SK-N-SH (cell line): ENCODE measurements at regions not wholly inside any gene's neighbourhood (a gene's known extent, or its start where the extent isn't known, plus 50 kb on each side); places are given as distances from the start of the nearest gene placed in this dataset.

Source experiments
- CTCF ChIA-PET: fragments of 300-600, 350-600 bp; formaldehyde crosslinking; extraction: SDS; loops from one replicate; lab custom pipeline; 2021; lab: Yijun Ruan, JAX
- POLR2A ChIA-PET: fragments of 350-600 bp; sonication (Branson Sonifier 250); formaldehyde crosslinking; extraction: SDS; loops from one replicate; lab custom pipeline; 2020; ENCODE audit warnings: antibody characterized with exemption, inconsistent platforms; lab: Yijun Ruan, JAX
- DNase-seq: peaks from one replicate; pipeline ENCODE4 v3.0.0; 2012
- H2AFZ ChIP-seq: fragments of 200-600 bp; sonication (generic); 2 replicates; pipeline ENCODE4 v1.8.1; 2016; ENCODE audit warnings: antibody characterized with exemption, mild to moderate bottlenecking, low read depth
- H3F3A ChIP-seq: fragments of 200-600 bp; sonication (generic); replicated peaks from 2 replicates; pipeline ENCODE3; 2016; ENCODE audit warnings: antibody characterized with exemption, mild to moderate bottlenecking; ENCODE audit not compliant: insufficient read depth
- H3K27ac ChIP-seq, 2 experiments: fragments of 200-500 bp in 1 of 2; fragments of 200-600 bp in 1 of 2; sonication (Bioruptor generic) in 1 of 2; sonication (generic), shearing (Covaris generic) in 1 of 2; 2 replicates each; pipeline versions ENCODE4 v1.5.1 to v1.6.1; 2014 to 2016; ENCODE audit warnings: low read depth in 2 of 2, inconsistent platforms in 1 of 2, low read length in 1 of 2, mild to moderate bottlenecking in 1 of 2, mixed read lengths in 1 of 2
- H3K27me3 ChIP-seq: fragments of 200-600 bp; sonication (generic), shearing (Covaris generic); 2 replicates; pipeline ENCODE4 v1.6.1; 2016; ENCODE audit warnings: mixed run types; ENCODE audit not compliant: insufficient read depth
- H3K36me3 ChIP-seq, 2 experiments: fragments of 200-500 bp in 1 of 2; fragments of 200-600 bp in 1 of 2; sonication (Bioruptor generic) in 1 of 2; sonication (generic) in 1 of 2; replicated peaks in 1 of 2; 2 replicates each; pipeline versions ENCODE3 to v1.5.1; 2014 to 2016; ENCODE audit warnings: low read length in 1 of 2, mild to moderate bottlenecking in 1 of 2; ENCODE audit not compliant: insufficient read depth in 2 of 2, control insufficient read depth in 1 of 2
- H3K4me1 ChIP-seq, 2 experiments: fragments of 200-500 bp in 1 of 2; fragments of 200-600 bp in 1 of 2; sonication (Bioruptor generic) in 1 of 2; sonication (generic), shearing (Covaris generic) in 1 of 2; 2 replicates each; pipeline versions ENCODE4 v1.5.1 to v1.6.1; 2014 to 2016; ENCODE audit warnings: low read depth in 1 of 2, low read length in 1 of 2, mixed run types in 1 of 2; ENCODE audit not compliant: insufficient read depth in 2 of 2, control insufficient read depth in 1 of 2
- H3K4me2 ChIP-seq: fragments of 200-600 bp; sonication (generic), shearing (Covaris generic); 2 replicates; pipeline ENCODE4 v1.6.1; 2017; ENCODE audit warnings: mixed run types
- H3K4me3 ChIP-seq, 2 experiments: fragments of 200-500 bp in 1 of 2; fragments of 200-600 bp in 1 of 2; sonication (Bioruptor generic) in 1 of 2; sonication (generic), shearing (Covaris generic) in 1 of 2; 2 replicates each; pipeline versions ENCODE4 v1.5.1 to v1.8.1; 2014 to 2016; ENCODE audit warnings: low read depth in 2 of 2, inconsistent platforms in 1 of 2, low read length in 1 of 2, mild to moderate bottlenecking in 1 of 2, mixed read lengths in 1 of 2, moderate library complexity in 1 of 2
- H3K79me2 ChIP-seq: fragments of 200-600 bp; sonication (generic); 2 replicates; pipeline ENCODE4 v1.8.1; 2017; ENCODE audit warnings: mild to moderate bottlenecking; ENCODE audit not compliant: insufficient read depth
- H3K9ac ChIP-seq: fragments of 200-600 bp; sonication (generic); 2 replicates; pipeline ENCODE4 v1.6.1; 2017; ENCODE audit warnings: mixed run types
- H3K9me2 ChIP-seq: fragments of 200-600 bp; sonication (generic); 2 replicates; pipeline ENCODE4 v1.6.1; 2017; ENCODE audit warnings: mixed run types
- H3K9me3 ChIP-seq: fragments of 200-600 bp; sonication (generic); 2 replicates; pipeline ENCODE4 v1.6.1; 2017; ENCODE audit warnings: mixed run types, mild to moderate bottlenecking, moderate library complexity
- H4K20me1 ChIP-seq: fragments of 200-600 bp; sonication (generic); 2 replicates; pipeline ENCODE4 v1.6.1; 2017; ENCODE audit warnings: mild to moderate bottlenecking, mixed run types; ENCODE audit not compliant: insufficient read depth
- CTCF ChIP-seq: fragments of 200-600 bp; sonication (generic); IDR thresholded peaks from 2 replicates; pipeline ENCODE4 v1.6.1; 2017; ENCODE audit warnings: antibody characterized with exemption, mild to moderate bottlenecking, moderate library complexity
- ELF1 ChIP-seq: IDR thresholded peaks from 2 replicates; pipeline ENCODE4 v1.4.0; 2012
- FOSL2 ChIP-seq: IDR thresholded peaks from 2 replicates; pipeline ENCODE4 v1.4.0; 2012; ENCODE audit warnings: low read depth, mild to moderate bottlenecking, moderate library complexity, borderline replicate concordance
- FOXJ3 ChIP-seq: sonication (generic); formaldehyde crosslinking; IDR thresholded peaks from 2 replicates; pipeline ENCODE4 v1.5.1; 2020; ENCODE audit warnings: mild to moderate bottlenecking, missing genetic modification reagents
- GABPA ChIP-seq: IDR thresholded peaks from 2 replicates; pipeline ENCODE4 v1.4.0; 2012; ENCODE audit warnings: low read depth, mild to moderate bottlenecking
- GATA2 ChIP-seq: sonication (generic); formaldehyde crosslinking; IDR thresholded peaks from 2 replicates; pipeline ENCODE4 v1.5.0; 2020; ENCODE audit warnings: mild to moderate bottlenecking, missing genetic modification reagents
- JUND ChIP-seq: IDR thresholded peaks from 2 replicates; pipeline ENCODE4 v1.4.0; 2012
- NFIC ChIP-seq: IDR thresholded peaks from 2 replicates; pipeline ENCODE4 v1.4.0; 2012; ENCODE audit warnings: borderline replicate concordance
- RCOR1 ChIP-seq: fragments of 150-350 bp; IDR thresholded peaks from 2 replicates; pipeline ENCODE4 v1.6.1; 2017; ENCODE audit warnings: antibody characterized with exemption, low read length
- RXRA ChIP-seq: IDR thresholded peaks from 2 replicates; pipeline ENCODE4 v1.4.0; 2012; ENCODE audit warnings: low read depth, mild to moderate bottlenecking, borderline replicate concordance
- USF2 ChIP-seq: fragments of 150-350 bp; IDR thresholded peaks from 2 replicates; pipeline ENCODE4 v1.6.1; 2017; ENCODE audit warnings: antibody characterized with exemption, low read length, low read depth, borderline replicate concordance
- ZBTB33 ChIP-seq: IDR thresholded peaks from 2 replicates; pipeline ENCODE4 v1.4.0; 2012; ENCODE audit warnings: low read depth, borderline replicate concordance
- WGBS: methylation state at CpG from one replicate; pipeline ENCODE4 v1.1.6; 2017; ENCODE audit warnings: low lambda C conversion rate; 5-methylcytosine and 5-hydroxymethylcytosine counted together
- TF ChIP-seq, protein P1 (sequence below): IDR thresholded peaks from 2 replicates; pipeline ENCODE4 v1.4.0; 2012; ENCODE audit warnings: low read depth

GRCh38 chr4:20614816-20615215 is 85.4 kb upstream of the PACRGL start (continued):
- no peak for TF ChIP-seq ZBTB33
- TF ChIP-seq GABPA = no peak
- no peak for TF ChIP-seq GATA2 (CRISPR knock-in tag)
- TF ChIP-seq, protein P1, sequence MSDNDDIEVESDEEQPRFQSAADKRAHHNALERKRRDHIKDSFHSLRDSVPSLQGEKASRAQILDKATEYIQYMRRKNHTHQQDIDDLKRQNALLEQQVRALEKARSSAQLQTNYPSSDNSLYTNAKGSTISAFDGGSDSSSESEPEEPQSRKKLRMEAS = no peak
- no peak for TF ChIP-seq NFIC
- TF ChIP-seq FOXJ3 (CRISPR knock-in tag) = no peak
- no peak for TF ChIP-seq ELF1
- TF ChIP-seq CTCF = no peak
- no peak for TF ChIP-seq RXRA
- no peak for TF ChIP-seq RCOR1
- TF ChIP-seq, all 33 proteins: peak for 0

- peaks cover 4 to 8% of the 10 kb centered on the region in 2 experiments; a peak in 3 of 4 replicates for H3K4me1 ChIP-seq
- H3F3A ChIP-seq = peaks cover 4% of the 10 kb centered on the region
- no peak for DNase-seq
- H3K4me3 ChIP-seq = no peak overlapping the region
- H3K36me3 ChIP-seq = peaks cover 50 to 51% of the 10 kb centered on the region in 2 experiments
- peak overlapping the region; percentile 30; the same call in 1 of the 2 replicates for H3K4me2 ChIP-seq
- ChIA-PET CTCF (interaction anchor here (0.9 to 1.3 kb wide), 2 partner anchors 15 to 25 kb away, joined by 3 to 4 read pairs; no protein-coding TSS in a partner anchor), POLR2A (no interaction called here)
- H4K20me1 ChIP-seq = no peaks in the 10 kb centered on the region
- no peaks in the 10 kb centered on the region for H3K9me3 ChIP-seq
- H3K79me2 ChIP-seq = no peaks in the 10 kb centered on the region
- H3K9ac ChIP-seq = no peak overlapping the region
- H3K9me2 ChIP-seq = no peaks in the 10 kb centered on the region
- no peaks in the 10 kb centered on the region for H3K27me3 ChIP-seq
- no peak overlapping the region for H2AFZ ChIP-seq
- TF ChIP-seq USF2 = no peak
- TF ChIP-seq JUND = peak; percentile 51
- TF ChIP-seq FOSL2 = peak; percentile 49; the same call in 1 of the 2 replicates
- H3K27ac ChIP-seq = peak overlapping the region in 1 of 2 experiments; percentile 16; a peak in 2 of 4 replicates
- WGBS = 57% methylated on average over 7 of the region's 7 CpGs
Observed at GRCh38 chr4:20615486-20616260, 84.6 kb upstream of the PACRGL start.
